Neural cell (in vitro differentiated cells): ENCODE measurements at regions not wholly inside any gene's neighbourhood (a gene's known extent, or its start where the extent isn't known, plus 50 kb on each side); places are given as distances from the start of the nearest gene placed in this dataset.

Experiments used
- H2AFZ ChIP-seq: fragments of 200-600, 300-800 bp; sonication (generic), shearing (Covaris generic); 2 replicates; pipeline ENCODE4 v1.6.0; 2014; ENCODE audit warnings: low read depth, mild to moderate bottlenecking, antibody characterized with exemption, low read length, moderate library complexity
- H3F3A ChIP-seq: fragments of 200-600 bp; shearing (Covaris generic); 2 replicates; pipeline ENCODE4 v1.6.1; 2016; ENCODE audit warnings: mild to moderate bottlenecking, moderate library complexity, mixed read lengths, antibody characterized with exemption, low read length; ENCODE audit not compliant: insufficient read depth, poor library complexity, severe bottlenecking
- H3K27ac ChIP-seq: fragments of 200-600, 300-800 bp; sonication (generic), shearing (Covaris generic); 2 replicates; pipeline ENCODE4 v1.5.1; 2014; ENCODE audit warnings: mild to moderate bottlenecking, low read length, moderate library complexity
- H3K27me3 ChIP-seq: fragments of 300-800, 200-600 bp; sonication (generic), shearing (Covaris generic); 2 replicates; pipeline ENCODE4 v1.6.0; 2014; ENCODE audit warnings: mild to moderate bottlenecking, low read depth, low read length, moderate library complexity; ENCODE audit not compliant: insufficient read depth
- H3K36me3 ChIP-seq: fragments of 300-800, 200-600 bp; sonication (generic), shearing (Covaris generic); 2 replicates; pipeline ENCODE4 v1.5.1; 2014; ENCODE audit warnings: mild to moderate bottlenecking, antibody characterized with exemption, low read length, moderate library complexity; ENCODE audit not compliant: insufficient read depth
- H3K4me2 ChIP-seq: fragments of 300-800, 200-600 bp; sonication (generic), shearing (Covaris generic); 2 replicates; pipeline ENCODE4 v1.6.0; 2014; ENCODE audit warnings: mild to moderate bottlenecking, low read length
- H3K4me3 ChIP-seq: fragments of 300-800, 200-600 bp; sonication (generic), shearing (Covaris generic); 2 replicates; pipeline ENCODE4 v1.5.1; 2014; ENCODE audit warnings: mild to moderate bottlenecking, low read length, moderate library complexity
- H3K79me2 ChIP-seq: fragments of 200-600 bp; shearing (Covaris generic); replicated peaks from 2 replicates; pipeline ENCODE4 v1.6.0; 2014; ENCODE audit warnings: mild to moderate bottlenecking, low read length, moderate library complexity; ENCODE audit not compliant: insufficient read depth
- H3K9ac ChIP-seq: fragments of 300-800, 200-600 bp; sonication (generic), shearing (Covaris generic); 2 replicates; pipeline ENCODE4 v1.6.1; 2016; ENCODE audit warnings: mild to moderate bottlenecking, low read length, mixed read lengths
- H3K9me2 ChIP-seq: fragments of 200-600 bp; shearing (Covaris generic); 2 replicates; pipeline ENCODE4 v1.6.1; 2016; ENCODE audit warnings: mild to moderate bottlenecking, low read length, mixed read lengths; ENCODE audit not compliant: insufficient read depth
- H3K9me3 ChIP-seq: fragments of 200-600, 300-800 bp; sonication (generic), shearing (Covaris generic); 2 replicates; pipeline ENCODE4 v1.6.1; 2016; ENCODE audit warnings: mild to moderate bottlenecking, mixed run types, low read length, moderate library complexity, mixed read lengths
- H4K20me1 ChIP-seq: fragments of 200-600 bp; shearing (Covaris generic); 2 replicates; pipeline ENCODE4 v1.6.1; 2016; ENCODE audit warnings: mild to moderate bottlenecking, mixed run types; ENCODE audit not compliant: insufficient read depth
- CTCF ChIP-seq: fragments of 450-650 bp; IDR thresholded peaks from 2 replicates; pipeline ENCODE4 v1.5.1; 2014; ENCODE audit warnings: antibody characterized with exemption, mild to moderate bottlenecking, moderate library complexity; ENCODE audit not compliant: poor library complexity, severe bottlenecking
- EP300 ChIP-seq: fragments of 450-650 bp; conservative IDR thresholded peaks from 2 replicates; pipeline ENCODE4 v1.6.1; 2014; ENCODE audit warnings: antibody characterized with exemption, mild to moderate bottlenecking, moderate library complexity; ENCODE audit not compliant: poor library complexity, severe bottlenecking
- EZH2 ChIP-seq: fragments of 200-600, 300-800 bp; shearing (Covaris generic), sonication (generic); IDR thresholded peaks from 2 replicates; pipeline ENCODE4 v1.6.1; 2014; ENCODE audit warnings: antibody characterized with exemption, low read length, borderline replicate concordance, mild to moderate bottlenecking; ENCODE audit not compliant: insufficient read depth, poor library complexity, severe bottlenecking
- MXI1 ChIP-seq: fragments of 450-650 bp; conservative IDR thresholded peaks from 2 replicates; pipeline ENCODE4 v1.6.1; 2014; ENCODE audit warnings: antibody characterized with exemption, mild to moderate bottlenecking; ENCODE audit not compliant: poor library complexity, severe bottlenecking
- POLR2AphosphoS5 ChIP-seq: IDR thresholded peaks from 2 replicates; pipeline ENCODE4 v1.6.1; 2012
- RAD21 ChIP-seq: fragments of 450-650 bp; conservative IDR thresholded peaks from 2 replicates; pipeline ENCODE4 v1.6.1; 2014; ENCODE audit warnings: antibody characterized with exemption, mild to moderate bottlenecking, moderate library complexity
- REST ChIP-seq: IDR thresholded peaks from 2 replicates; pipeline ENCODE4 v1.6.1; 2012; ENCODE audit warnings: borderline replicate concordance
- SMC3 ChIP-seq: fragments of 450-650 bp; conservative IDR thresholded peaks from 2 replicates; pipeline ENCODE4 v1.6.1; 2014; ENCODE audit warnings: antibody characterized with exemption, mild to moderate bottlenecking, moderate library complexity; ENCODE audit not compliant: poor library complexity
- TAF1 ChIP-seq: IDR thresholded peaks from 2 replicates; pipeline ENCODE4 v1.6.1; 2012; ENCODE audit warnings: low read depth

DNA sequence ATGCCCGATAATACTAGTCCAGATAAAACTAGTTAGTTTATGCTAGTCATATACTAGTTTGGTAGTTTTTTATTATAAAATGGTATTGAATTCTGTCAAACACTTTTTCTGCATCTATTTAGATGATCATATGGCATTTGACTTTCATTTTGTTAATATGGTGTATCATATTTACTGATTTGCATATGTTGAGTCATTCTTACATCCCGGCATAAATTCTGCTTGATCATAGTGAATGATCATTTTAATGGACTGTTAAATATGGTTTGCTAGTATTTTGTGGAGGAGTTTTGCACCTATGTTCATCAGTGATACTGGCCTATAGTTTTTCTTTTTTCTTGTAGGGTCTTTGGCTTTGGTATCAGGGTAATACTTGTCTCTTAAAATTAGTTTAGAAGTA is 365.6 kb downstream of the TAF11L14 start:
- no peaks in the 10 kb centered on the region for H3K79me2 ChIP-seq
- TF ChIP-seq CTCF (no peak), RAD21 (no peak), SMC3 (no peak), EP300 (no peak), EZH2 (no peak), TAF1 (no peak), POLR2AphosphoS5 (no peak), REST (no peak), MXI1 (no peak)

DNA sequence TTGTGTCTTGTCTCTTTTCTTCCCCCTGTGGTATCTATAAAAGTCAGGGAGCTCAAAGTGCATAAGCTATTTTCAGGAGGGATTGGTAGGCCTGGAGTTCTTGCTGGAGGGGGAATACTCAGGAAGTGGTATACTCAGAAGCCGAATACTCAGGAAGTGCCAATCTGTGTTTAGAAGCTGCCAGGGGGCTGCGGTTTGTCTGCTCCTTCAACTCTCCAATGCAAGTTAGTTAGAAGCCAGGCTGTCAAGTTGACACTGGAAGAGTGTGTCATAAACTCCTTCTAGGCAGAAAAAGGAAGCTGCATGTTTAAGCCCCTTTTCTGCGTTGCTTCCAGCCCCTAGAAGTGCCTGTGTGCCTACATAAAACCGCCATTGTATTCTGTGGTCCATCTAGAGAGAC is 366.5 kb downstream of the TAF11L14 start:
- no peaks in the 10 kb centered on the region for H3K9me3 ChIP-seq
- H3K27ac ChIP-seq, result no peak overlapping the region
- no peaks in the 10 kb centered on the region for H3K27me3 ChIP-seq
- no peaks in the 10 kb centered on the region for H3K79me2 ChIP-seq
- H3F3A ChIP-seq, result no peaks in the 10 kb centered on the region
- no peak for TF ChIP-seq EP300
- TF ChIP-seq EZH2, result no peak
- TF ChIP-seq CTCF, result no peak
- TF ChIP-seq POLR2AphosphoS5, result no peak
- no peak for TF ChIP-seq MXI1
- no peak for TF ChIP-seq TAF1
- no peak for TF ChIP-seq REST
- no peak for TF ChIP-seq RAD21
- no peak for TF ChIP-seq SMC3
- H3K9ac ChIP-seq, result no peak overlapping the region
- no peaks in the 10 kb centered on the region for H4K20me1 ChIP-seq
- no peak overlapping the region for H3K4me2 ChIP-seq
- H2AFZ ChIP-seq, result no peak overlapping the region
- H3K9me2 ChIP-seq, result no peaks in the 10 kb centered on the region
- no peaks in the 10 kb centered on the region for H3K36me3 ChIP-seq
- H3K4me3 ChIP-seq, result no peak overlapping the region

More for the DNA sequence above, 365.6 kb downstream of the TAF11L14 start:
- Histone ChIP-seq H3F3A (no peaks in the 10 kb centered on the region), H3K9ac (no peak overlapping the region), H3K27me3 (no peaks in the 10 kb centered on the region), H3K4me3 (no peak overlapping the region), H2AFZ (no peak overlapping the region), H3K27ac (no peak overlapping the region), H3K9me2 (no peaks in the 10 kb centered on the region), H4K20me1 (no peaks in the 10 kb centered on the region), H3K36me3 (no peaks in the 10 kb centered on the region), H3K9me3 (no peaks in the 10 kb centered on the region), H3K4me2 (no peak overlapping the region)
